ENCODE measurements at regions not wholly inside any gene's neighbourhood (a gene's known extent, or its start where the extent isn't known, plus 50 kb on each side); places are given as distances from the start of the nearest gene placed in this dataset.

DNA sequence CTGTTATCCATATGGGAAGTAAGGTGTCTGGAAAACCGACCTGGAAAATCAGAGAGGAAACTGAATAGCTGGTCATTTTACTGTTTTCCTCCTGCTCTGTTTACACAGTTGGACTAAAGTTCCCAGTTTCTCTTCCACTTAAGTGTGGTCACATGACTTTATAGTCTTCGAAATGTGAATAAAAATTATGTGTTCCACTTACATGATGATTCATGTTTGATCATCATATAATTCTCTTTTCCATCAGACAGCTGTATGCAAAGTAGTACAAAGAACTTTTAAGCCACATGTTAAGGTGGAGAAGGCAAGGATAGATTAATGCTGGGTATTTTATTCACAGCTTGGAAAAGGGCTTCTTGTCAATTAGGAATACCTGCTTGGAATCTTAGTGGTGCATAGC is 525.5 kb upstream of the BCHE start:
- TF ChIP-seq, protein P1, sequence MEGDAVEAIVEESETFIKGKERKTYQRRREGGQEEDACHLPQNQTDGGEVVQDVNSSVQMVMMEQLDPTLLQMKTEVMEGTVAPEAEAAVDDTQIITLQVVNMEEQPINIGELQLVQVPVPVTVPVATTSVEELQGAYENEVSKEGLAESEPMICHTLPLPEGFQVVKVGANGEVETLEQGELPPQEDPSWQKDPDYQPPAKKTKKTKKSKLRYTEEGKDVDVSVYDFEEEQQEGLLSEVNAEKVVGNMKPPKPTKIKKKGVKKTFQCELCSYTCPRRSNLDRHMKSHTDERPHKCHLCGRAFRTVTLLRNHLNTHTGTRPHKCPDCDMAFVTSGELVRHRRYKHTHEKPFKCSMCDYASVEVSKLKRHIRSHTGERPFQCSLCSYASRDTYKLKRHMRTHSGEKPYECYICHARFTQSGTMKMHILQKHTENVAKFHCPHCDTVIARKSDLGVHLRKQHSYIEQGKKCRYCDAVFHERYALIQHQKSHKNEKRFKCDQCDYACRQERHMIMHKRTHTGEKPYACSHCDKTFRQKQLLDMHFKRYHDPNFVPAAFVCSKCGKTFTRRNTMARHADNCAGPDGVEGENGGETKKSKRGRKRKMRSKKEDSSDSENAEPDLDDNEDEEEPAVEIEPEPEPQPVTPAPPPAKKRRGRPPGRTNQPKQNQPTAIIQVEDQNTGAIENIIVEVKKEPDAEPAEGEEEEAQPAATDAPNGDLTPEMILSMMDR (optimal IDR thresholded peaks at IDR 0.05 in 1 of 3, IDR thresholded peaks at IDR 0.05 in 1 of 3, conservative IDR thresholded peaks at IDR 0.05 in 1 of 3; ENCODE audit: extremely low read depth in 1 of 3, insufficient read depth in 2 of 3, low read length in 3 of 3) = no peak
- no peak for TF ChIP-seq EZH2 (IDR thresholded peaks at IDR 0.05; ENCODE audit: low read length)

Measured in keratinocyte (primary cell).